Retinal pigment epithelial cell (primary cell): ENCODE measurements at regions not wholly inside any gene's neighbourhood (a gene's known extent, or its start where the extent isn't known, plus 50 kb on each side); places are given as distances from the start of the nearest gene placed in this dataset.
A peak's percentile ranks its signal among the peaks of the same experiment; 100 is the strongest.

ENCODE experiments used
- DNase-seq: peaks from one replicate; pipeline ENCODE4 v3.0.0-alpha.2; 2010; ENCODE audit warnings: low read depth
- H3K4me3 ChIP-seq: 2 replicates; pipeline ENCODE4 v1.5.1; 2011; ENCODE audit warnings: mild to moderate bottlenecking, low read length, control low read depth, moderate library complexity
- CTCF ChIP-seq: conservative IDR thresholded peaks from 2 replicates; pipeline ENCODE4 v1.5.1; 2011; ENCODE audit warnings: low read depth, low read length, control low read depth, inconsistent platforms

- H3K4me3 ChIP-seq = no peak overlapping the region
- no peak for DNase-seq
- no peak for TF ChIP-seq CTCF
Measured at GRCh38 chr6:102520966-102521365, 1127.5 kb downstream of the GRIK2 start.

GRCh38 chr6:102517506-102517905, 1124.0 kb downstream of the GRIK2 start:
- H3K4me3 ChIP-seq = no peak overlapping the region
- TF ChIP-seq CTCF = no peak
- DNase-seq = no peak

GRCh38 chr6:102501615-102502014, 1108.1 kb downstream of the GRIK2 start:
- H3K4me3 ChIP-seq = no peak overlapping the region
- no peak for DNase-seq
- no peak for TF ChIP-seq CTCF

GRCh38 chr6:102494808-102495207, 1101.3 kb downstream of the GRIK2 start:
- H3K4me3 ChIP-seq = no peak overlapping the region
- TF ChIP-seq CTCF = no peak
- no peak for DNase-seq

GRCh38 chr6:102493485-102493884, 1100.0 kb downstream of the GRIK2 start:
- no peak for TF ChIP-seq CTCF
- H3K4me3 ChIP-seq = no peak overlapping the region
- DNase-seq = no peak

- no peak for TF ChIP-seq CTCF
- H3K4me3 ChIP-seq = no peak overlapping the region
- DNase-seq = peak; percentile 55
Measured at GRCh38 chr6:102488729-102489128, 1095.2 kb downstream of the GRIK2 start.

- no peak for TF ChIP-seq CTCF
- no peak overlapping the region for H3K4me3 ChIP-seq
- no peak for DNase-seq
Measured at GRCh38 chr6:102485480-102485879, 1092.0 kb downstream of the GRIK2 start.
